ENCODE measurements at regions not wholly inside any gene's neighbourhood (a gene's known extent, or its start where the extent isn't known, plus 50 kb on each side); places are given as distances from the start of the nearest gene placed in this dataset.

DNA sequence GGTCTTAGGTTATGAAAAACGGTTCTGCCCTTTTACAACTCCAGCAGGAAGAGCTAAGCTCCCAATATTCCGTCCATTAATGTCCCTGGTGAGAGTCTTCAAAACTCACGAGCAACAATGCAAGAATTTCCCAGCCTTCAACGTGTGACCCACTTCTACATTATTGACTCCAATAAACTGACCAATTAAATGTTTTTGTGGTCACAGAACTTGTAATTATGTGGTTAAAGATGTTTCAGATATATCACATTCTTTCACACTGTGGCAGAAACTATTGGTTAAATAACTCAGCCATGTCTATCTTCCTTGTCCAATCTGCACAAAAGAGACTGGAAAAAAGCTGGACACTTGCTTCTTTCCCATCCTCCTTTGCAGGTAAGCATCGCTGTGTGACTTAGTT is 286.6 kb upstream of the ADAMTS9 start:
- no peak for TF ChIP-seq SP1 (IDR thresholded peaks at IDR 0.05)
- no peak for TF ChIP-seq FOXK2 (IDR thresholded peaks at IDR 0.05)
- no peak for TF ChIP-seq TARDBP (IDR thresholded peaks at IDR 0.05)
- TF ChIP-seq L3MBTL2 (conservative IDR thresholded peaks at IDR 0.05): no peak
- no peak for TF ChIP-seq SUZ12 (IDR thresholded peaks at IDR 0.05)
- TF ChIP-seq BHLHE40 (IDR thresholded peaks at IDR 0.05; ENCODE audit: borderline replicate concordance): no peak
- TF ChIP-seq, protein P1, sequence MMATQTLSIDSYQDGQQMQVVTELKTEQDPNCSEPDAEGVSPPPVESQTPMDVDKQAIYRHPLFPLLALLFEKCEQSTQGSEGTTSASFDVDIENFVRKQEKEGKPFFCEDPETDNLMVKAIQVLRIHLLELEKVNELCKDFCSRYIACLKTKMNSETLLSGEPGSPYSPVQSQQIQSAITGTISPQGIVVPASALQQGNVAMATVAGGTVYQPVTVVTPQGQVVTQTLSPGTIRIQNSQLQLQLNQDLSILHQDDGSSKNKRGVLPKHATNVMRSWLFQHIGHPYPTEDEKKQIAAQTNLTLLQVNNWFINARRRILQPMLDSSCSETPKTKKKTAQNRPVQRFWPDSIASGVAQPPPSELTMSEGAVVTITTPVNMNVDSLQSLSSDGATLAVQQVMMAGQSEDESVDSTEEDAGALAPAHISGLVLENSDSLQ (IDR thresholded peaks at IDR 0.05): no peak
- TF ChIP-seq CTBP1 (IDR thresholded peaks at IDR 0.05; ENCODE audit: borderline replicate concordance): no peak
- no peak for TF ChIP-seq LEF1 (IDR thresholded peaks at IDR 0.05; ENCODE audit: borderline replicate concordance)
- TF ChIP-seq NFRKB (IDR thresholded peaks at IDR 0.05): no peak
- TF ChIP-seq ARNT (IDR thresholded peaks at IDR 0.05): no peak

All from HEK293T (cell line).